ENCODE measurements at regions not wholly inside any gene's neighbourhood (a gene's known extent, or its start where the extent isn't known, plus 50 kb on each side); places are given as distances from the start of the nearest gene placed in this dataset.
A peak's percentile ranks its signal among the peaks of the same experiment; 100 is the strongest.

- ChIA-PET CTCF (interaction anchor here (0.8 to 2.8 kb wide), 8 partner anchors 9 to 233 kb away, joined by 3 to 21 read pairs (median 4); partner anchors contain the start of gene ZNF638), POLR2A (interaction anchor here (0.6 to 2.8 kb wide), 4 partner anchors 11 to 55 kb away, joined by 3 to 25 read pairs (median 9); partner anchors contain the start of genes PAIP2B and ZNF638)
- H3K27ac ChIP-seq (ENCODE audit: extremely low read depth, low read depth, low read length): peak overlapping the region; percentile 54; the same call in 1 of the 2 replicates
- H3K9me3 ChIP-seq (ENCODE audit: control insufficient read depth, insufficient read depth, low read depth, low read length): no peaks in the 10 kb centered on the region
- no peaks in the 10 kb centered on the region for H3K36me3 ChIP-seq (ENCODE audit: control insufficient read depth in 2 of 2, insufficient read depth in 1 of 2, low read length in 2 of 2)
- TF ChIP-seq ZBTB44 (tag by site-specific recombination; IDR thresholded peaks at IDR 0.05): no peak
- peak; percentile 25; the same call in 1 of the 2 replicates for TF ChIP-seq ZNF335 (tag by site-specific recombination; conservative IDR thresholded peaks at IDR 0.05)
- no peak for TF ChIP-seq WT1 (tag by site-specific recombination; IDR thresholded peaks at IDR 0.05)
- peak; percentile 76 for TF ChIP-seq PRDM10 (tag by site-specific recombination; IDR thresholded peaks at IDR 0.05)
- H3K4me1 ChIP-seq (ENCODE audit: control insufficient read depth, insufficient read depth, low read length): peaks cover 10% of the 10 kb centered on the region
- peak overlapping the region; percentile 72 for H3K4me3 ChIP-seq (ENCODE audit: low read depth, low read length)
These were observed 50.2 kb upstream of the PAIP2B start for GRCh38 chr2:71277147-71277475.

- Histone ChIP-seq H3K9me3 (ENCODE audit: control insufficient read depth, insufficient read depth, low read depth, low read length) (no peaks in the 10 kb centered on the region), H3K4me3 (ENCODE audit: low read depth, low read length) (peak overlapping the region; percentile 72), H3K27ac (ENCODE audit: extremely low read depth, low read depth, low read length) (peak overlapping the region; percentile 54; the same call in 1 of the 2 replicates), H3K36me3 (ENCODE audit: control insufficient read depth in 2 of 2, insufficient read depth in 1 of 2, low read length in 2 of 2) (no peaks in the 10 kb centered on the region), H3K4me1 (ENCODE audit: control insufficient read depth, insufficient read depth, low read length) (peaks cover 10% of the 10 kb centered on the region)
- CTCF ChIA-PET: interaction anchor here (0.8 to 2.8 kb wide), 7 partner anchors 10 to 234 kb away, joined by 3 to 21 read pairs (median 4); partner anchors contain the start of gene ZNF638
- POLR2A ChIA-PET: interaction anchor here (0.6 to 2.8 kb wide), 8 partner anchors 11 to 234 kb away, joined by 3 to 25 read pairs (median 4); partner anchors contain the start of genes PAIP2B and ZNF638
- TF ChIP-seq ZFP37 (tag by site-specific recombination; IDR thresholded peaks at IDR 0.05) (peak; percentile 81; the same call in 1 of the 2 replicates), GLIS2 (tag by site-specific recombination; IDR thresholded peaks at IDR 0.05) (peak; percentile 74), HIC1 (tag by site-specific recombination; IDR thresholded peaks at IDR 0.05) (peak; percentile 97), ZNF140 (tag by site-specific recombination; IDR thresholded peaks at IDR 0.05) (no peak), ZXDB (tag by site-specific recombination; IDR thresholded peaks at IDR 0.05) (peak; percentile 63), ZNF335 (tag by site-specific recombination; conservative IDR thresholded peaks at IDR 0.05) (peak; percentile 79), ZNF394 (tag by site-specific recombination; IDR thresholded peaks at IDR 0.05; ENCODE audit: borderline replicate concordance) (peak; percentile 56), ZBTB8A (tag by site-specific recombination; IDR thresholded peaks at IDR 0.05) (peak; percentile 88), IKZF3 (tag by site-specific recombination; IDR thresholded peaks at IDR 0.05) (peak; percentile 87), GLIS1 (tag by site-specific recombination; IDR thresholded peaks at IDR 0.05) (peak; percentile 69), ZNF292 (tag by site-specific recombination; IDR thresholded peaks at IDR 0.05; ENCODE audit: borderline replicate concordance, low read depth) (no peak), ZBTB11 (tag by site-specific recombination; conservative IDR thresholded peaks at IDR 0.05; ENCODE audit: low read depth) (peak; percentile 85), SP7 (tag by site-specific recombination; IDR thresholded peaks at IDR 0.05) (peak; percentile 64), ZNF501 (tag by site-specific recombination; IDR thresholded peaks at IDR 0.05) (peak; percentile 64; the same call in 1 of the 2 replicates), ZBTB10 (tag by site-specific recombination; IDR thresholded peaks at IDR 0.05) (peak; percentile 91)
These were observed 49.6 kb upstream of the PAIP2B start for GRCh38 chr2:71276311-71277146.
